Right atrium auricular region (tissue), 2 donors: ENCODE measurements at regions not wholly inside any gene's neighbourhood (a gene's known extent, or its start where the extent isn't known, plus 50 kb on each side); places are given as distances from the start of the nearest gene placed in this dataset.

Experiments
- DNase-seq: peaks from one replicate; pipeline ENCODE4 v3.0.0-alpha.2; 2019; ENCODE audit warnings: low spot score
- H3K27ac ChIP-seq, 2 donors: fragments of 200-600 bp; sonication (generic); 1 replicate in 1 of 2; 2 replicates in 1 of 2; pipeline ENCODE4 v1.5.1; 2016 to 2019
- H3K27me3 ChIP-seq, 2 donors: fragments of 200-600 bp; sonication (generic); one replicate each; pipeline versions ENCODE4 v1.5.1 to v1.6.0; 2017 to 2019
- H3K36me3 ChIP-seq: fragments of 200-600 bp; sonication (generic); one replicate; pipeline ENCODE4 v1.5.1; 2016
- H3K4me1 ChIP-seq, 2 donors: fragments of 200-600 bp; sonication (generic); one replicate each; pipeline versions ENCODE4 v1.5.1 to v1.6.0; 2017 to 2019
- H3K4me3 ChIP-seq, 2 donors: fragments of 200-600 bp; sonication (generic); 1 replicate in 1 of 2; 2 replicates in 1 of 2; pipeline ENCODE4 v1.5.1; 2017 to 2019; ENCODE audit warnings: mild to moderate bottlenecking in 1 of 2, moderate library complexity in 1 of 2
- H3K9me3 ChIP-seq, 2 donors: fragments of 200-600 bp; sonication (generic); one replicate each; pipeline ENCODE4 v1.5.1; 2019
- CTCF ChIP-seq, 2 donors: fragments of 200-600 bp; sonication (generic); IDR thresholded peaks; one replicate each; pipeline ENCODE4 v1.5.1; 2019; ENCODE audit warnings: antibody characterized with exemption in 2 of 2

GRCh38 chr3:34216711-34217335, 418.4 kb downstream of the PDCD6IP start:
- no peak overlapping the region for H3K27ac ChIP-seq
- no peaks in the 10 kb centered on the region for H3K9me3 ChIP-seq
- DNase-seq = no peak
- H3K4me1 ChIP-seq = peaks cover 0 to 13% of the 10 kb centered on the region in 2 donors
- H3K36me3 ChIP-seq = no peaks in the 10 kb centered on the region
- no peak for TF ChIP-seq CTCF (IDR thresholded peaks at IDR 0.05)
- H3K4me3 ChIP-seq = no peak overlapping the region
- no peaks in the 10 kb centered on the region for H3K27me3 ChIP-seq

GRCh38 chr3:34218706-34219385, 420.4 kb downstream of the PDCD6IP start:
- no peak overlapping the region for H3K27ac ChIP-seq
- no peak overlapping the region for H3K4me3 ChIP-seq

GRCh38 chr3:34219556-34219955, 421.1 kb downstream of the PDCD6IP start:
- Histone ChIP-seq H3K4me1 (no peaks in the 10 kb centered on the region), H3K27me3 (no peaks in the 10 kb centered on the region), H3K36me3 (no peaks in the 10 kb centered on the region), H3K4me3 (no peak overlapping the region), H3K9me3 (no peaks in the 10 kb centered on the region), H3K27ac (no peak overlapping the region)
- DNase-seq = no peak
- no peak for TF ChIP-seq CTCF (IDR thresholded peaks at IDR 0.05)

More at GRCh38 chr3:34218706-34219385, 420.4 kb downstream of the PDCD6IP start:
- no peaks in the 10 kb centered on the region for H3K4me1 ChIP-seq
- no peaks in the 10 kb centered on the region for H3K27me3 ChIP-seq
- no peaks in the 10 kb centered on the region for H3K36me3 ChIP-seq
- no peaks in the 10 kb centered on the region for H3K9me3 ChIP-seq
- TF ChIP-seq CTCF (IDR thresholded peaks at IDR 0.05) = no peak
- no peak for DNase-seq

GRCh38 chr3:34225821-34226366, 427.5 kb downstream of the PDCD6IP start:
- TF ChIP-seq CTCF (IDR thresholded peaks at IDR 0.05) = no peak
- no peaks in the 10 kb centered on the region for H3K36me3 ChIP-seq
- no peak for DNase-seq
- no peaks in the 10 kb centered on the region for H3K27me3 ChIP-seq
- H3K27ac ChIP-seq = no peak overlapping the region
- H3K9me3 ChIP-seq = no peaks in the 10 kb centered on the region
- H3K4me3 ChIP-seq = no peak overlapping the region
- no peaks in the 10 kb centered on the region for H3K4me1 ChIP-seq

GRCh38 chr3:34229876-34230275, 431.4 kb downstream of the PDCD6IP start:
- H3K27ac ChIP-seq = no peak overlapping the region
- DNase-seq = no peak
- no peak for TF ChIP-seq CTCF (IDR thresholded peaks at IDR 0.05)
- H3K27me3 ChIP-seq = no peaks in the 10 kb centered on the region
- H3K9me3 ChIP-seq = no peaks in the 10 kb centered on the region
- H3K4me1 ChIP-seq = no peaks in the 10 kb centered on the region
- H3K36me3 ChIP-seq = no peaks in the 10 kb centered on the region
- no peak overlapping the region for H3K4me3 ChIP-seq
